Activated CD8-positive, alpha-beta T cell treated with anti-CD3 and anti-CD28 coated beads for 36 hours (primary cell): ENCODE measurements at regions not wholly inside any gene's neighbourhood (a gene's known extent, or its start where the extent isn't known, plus 50 kb on each side); places are given as distances from the start of the nearest gene placed in this dataset.

ENCODE experiments used
- ATAC-seq: fragments of 200-7000 bp; cut with Tn5 transposase; one replicate; pipeline ENCODE4 v1.10.0; 2021; ENCODE audit warnings: mild to moderate bottlenecking, moderate library complexity
- CTCF ChIA-PET: fragments of 350-600 bp; sonication (Branson Sonifier 250); formaldehyde crosslinking; loops from one replicate; lab custom pipeline; 2021; ENCODE audit warnings: antibody characterized with exemption; lab: Charles Lee
- POLR2A ChIA-PET: fragments of 350-600 bp; sonication (Branson Sonifier 250); formaldehyde crosslinking; loops from one replicate; lab custom pipeline; 2021; ENCODE audit warnings: antibody characterized with exemption; lab: Charles Lee
- DNase-seq: peaks from one replicate; pipeline ENCODE4 v3.0.0-alpha.2; 2020
- H3K27ac Mint-ChIP-seq: one replicate; pipeline ENCODE4 v1.8.0; 2021; ENCODE audit warnings: mild to moderate bottlenecking, mixed read lengths
- H3K27me3 Mint-ChIP-seq: one replicate; pipeline ENCODE4 v1.8.0; 2021; ENCODE audit warnings: mixed read lengths
- H3K36me3 Mint-ChIP-seq: one replicate; pipeline ENCODE4 v1.8.0; 2021; ENCODE audit warnings: low read depth, mixed read lengths
- H3K4me1 Mint-ChIP-seq: one replicate; pipeline ENCODE4 v1.8.0; 2021; ENCODE audit warnings: low read depth, mixed read lengths
- H3K4me3 Mint-ChIP-seq: one replicate; pipeline ENCODE4 v1.8.0; 2021; ENCODE audit warnings: mild to moderate bottlenecking, moderate library complexity, mixed read lengths
- H3K9me3 Mint-ChIP-seq: one replicate; pipeline ENCODE4 v1.8.0; 2021; ENCODE audit warnings: mixed read lengths
- intact Hi-C: fragments of 100-400 bp; cut with micrococcal nuclease; formaldehyde crosslinking; loops from one replicate; pipeline ENCODE4 v1.10.0; 2022
- TF ChIP-seq, protein P1 (sequence below): fragments of 200-600 bp; IDR thresholded peaks from one replicate; pipeline ENCODE4 v1.8.0; 2022; ENCODE audit warnings: antibody characterized with exemption, mild to moderate bottlenecking

DNA sequence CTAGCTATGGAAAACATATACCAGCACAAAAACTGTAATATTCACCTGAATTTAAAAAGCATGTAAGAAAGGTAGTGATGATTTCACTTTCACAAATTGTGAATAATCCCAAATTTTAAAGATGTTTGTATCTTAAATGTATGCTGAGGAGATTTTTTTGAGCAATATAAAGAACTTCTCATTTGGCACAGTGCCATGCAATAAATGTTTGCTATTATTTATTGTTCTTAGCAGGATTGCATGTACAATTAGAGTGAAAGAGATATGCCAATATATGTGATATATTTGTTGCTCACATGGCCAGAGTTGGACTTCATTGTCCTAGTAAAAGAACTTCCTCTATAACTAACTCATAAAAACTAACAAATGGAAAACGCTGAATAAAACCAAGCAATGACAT lies 895.1 kb upstream of the KCND2 start:
- no peak for ATAC-seq
- ChIA-PET POLR2A (no interaction called here), CTCF (no interaction called here)
- H3K36me3 Mint-ChIP-seq, result no peaks in the 10 kb centered on the region
- peaks cover 3% of the 10 kb centered on the region for H3K9me3 Mint-ChIP-seq
- intact Hi-C loops, result no loop called here
- H3K4me3 Mint-ChIP-seq, result no peak overlapping the region
- H3K27me3 Mint-ChIP-seq, result no peaks in the 10 kb centered on the region
- TF ChIP-seq, protein P1, sequence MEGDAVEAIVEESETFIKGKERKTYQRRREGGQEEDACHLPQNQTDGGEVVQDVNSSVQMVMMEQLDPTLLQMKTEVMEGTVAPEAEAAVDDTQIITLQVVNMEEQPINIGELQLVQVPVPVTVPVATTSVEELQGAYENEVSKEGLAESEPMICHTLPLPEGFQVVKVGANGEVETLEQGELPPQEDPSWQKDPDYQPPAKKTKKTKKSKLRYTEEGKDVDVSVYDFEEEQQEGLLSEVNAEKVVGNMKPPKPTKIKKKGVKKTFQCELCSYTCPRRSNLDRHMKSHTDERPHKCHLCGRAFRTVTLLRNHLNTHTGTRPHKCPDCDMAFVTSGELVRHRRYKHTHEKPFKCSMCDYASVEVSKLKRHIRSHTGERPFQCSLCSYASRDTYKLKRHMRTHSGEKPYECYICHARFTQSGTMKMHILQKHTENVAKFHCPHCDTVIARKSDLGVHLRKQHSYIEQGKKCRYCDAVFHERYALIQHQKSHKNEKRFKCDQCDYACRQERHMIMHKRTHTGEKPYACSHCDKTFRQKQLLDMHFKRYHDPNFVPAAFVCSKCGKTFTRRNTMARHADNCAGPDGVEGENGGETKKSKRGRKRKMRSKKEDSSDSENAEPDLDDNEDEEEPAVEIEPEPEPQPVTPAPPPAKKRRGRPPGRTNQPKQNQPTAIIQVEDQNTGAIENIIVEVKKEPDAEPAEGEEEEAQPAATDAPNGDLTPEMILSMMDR, result no peak
- H3K4me1 Mint-ChIP-seq, result no peaks in the 10 kb centered on the region
- H3K27ac Mint-ChIP-seq, result no peak overlapping the region
- no peak for DNase-seq

DNA sequence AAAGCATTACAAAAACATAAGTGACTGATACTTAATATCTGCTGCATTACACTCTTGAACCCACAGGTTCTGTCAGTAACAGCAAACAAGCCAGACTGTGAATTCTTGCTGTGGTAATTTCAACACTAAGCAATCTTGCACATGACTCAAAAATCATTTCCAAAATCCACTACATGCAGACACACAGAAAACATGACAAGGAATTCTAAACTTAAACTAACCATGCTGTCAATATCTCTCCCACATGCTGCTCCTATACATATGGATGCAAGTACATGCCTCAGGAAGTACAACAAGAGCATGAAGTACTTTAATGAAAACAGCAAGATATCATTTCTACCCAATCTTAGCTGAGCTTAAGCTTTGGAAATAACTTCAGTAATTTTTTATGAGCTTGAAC lies 890.2 kb upstream of the KCND2 start:
- no peak overlapping the region for H3K4me3 Mint-ChIP-seq
- no peak overlapping the region for H3K27ac Mint-ChIP-seq
- POLR2A ChIA-PET, result no interaction called here
- TF ChIP-seq, protein P1, result no peak
- no peaks in the 10 kb centered on the region for H3K4me1 Mint-ChIP-seq
- intact Hi-C loops, result no loop called here
- H3K9me3 Mint-ChIP-seq, result peaks cover 5% of the 10 kb centered on the region
- H3K27me3 Mint-ChIP-seq, result no peaks in the 10 kb centered on the region
- H3K36me3 Mint-ChIP-seq, result no peaks in the 10 kb centered on the region
- CTCF ChIA-PET, result no interaction called here
- ATAC-seq (no peak), DNase-seq (no peak)

GRCh38 chr7:119395024-119395423 lies 878.0 kb upstream of the KCND2 start:
- intact Hi-C loops, result no loop called here
- Mint-ChIP-seq H3K4me3 (no peak overlapping the region), H3K36me3 (no peaks in the 10 kb centered on the region), H3K27ac (no peak overlapping the region), H3K9me3 (peaks cover 2% of the 10 kb centered on the region), H3K4me1 (no peaks in the 10 kb centered on the region), H3K27me3 (no peaks in the 10 kb centered on the region)
- ChIA-PET POLR2A (no interaction called here), CTCF (no interaction called here)
- DNase-seq (no peak), ATAC-seq (no peak)
- TF ChIP-seq, protein P1, result no peak

DNA sequence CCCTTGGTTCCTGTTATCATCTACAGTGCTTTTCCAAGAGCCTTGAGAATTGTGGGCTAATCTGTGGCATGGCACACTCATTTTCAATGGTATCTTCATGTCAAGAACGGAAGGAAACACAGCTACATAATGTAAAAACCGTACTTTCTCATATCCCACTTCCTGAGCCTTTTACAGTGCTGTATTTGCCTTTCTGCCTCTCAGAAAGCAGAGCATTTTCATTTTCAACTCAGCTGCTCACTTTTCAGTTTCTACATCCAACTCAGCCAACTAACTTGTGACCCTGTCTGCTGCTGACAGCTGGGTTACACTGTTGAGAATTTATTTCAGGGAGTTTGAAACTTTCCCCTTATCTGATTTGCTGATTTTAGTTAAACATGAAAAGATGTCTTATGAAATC lies 875.8 kb upstream of the KCND2 start:
- DNase-seq (no peak), ATAC-seq (no peak)
- Mint-ChIP-seq H3K27ac (no peak overlapping the region), H3K9me3 (peaks cover 3% of the 10 kb centered on the region), H3K4me3 (no peak overlapping the region), H3K36me3 (no peaks in the 10 kb centered on the region), H3K27me3 (no peaks in the 10 kb centered on the region), H3K4me1 (no peaks in the 10 kb centered on the region)
- ChIA-PET CTCF (no interaction called here), POLR2A (no interaction called here)
- TF ChIP-seq, protein P1, result no peak
- intact Hi-C loops, result no loop called here

- ChIA-PET CTCF (no interaction called here), POLR2A (no interaction called here)
- Mint-ChIP-seq H3K27me3 (no peaks in the 10 kb centered on the region), H3K36me3 (no peaks in the 10 kb centered on the region), H3K4me1 (no peaks in the 10 kb centered on the region), H3K9me3 (peaks cover 8% of the 10 kb centered on the region), H3K27ac (no peak overlapping the region), H3K4me3 (no peak overlapping the region)
- DNase-seq (no peak), ATAC-seq (no peak)
- intact Hi-C loops, result no loop called here
- TF ChIP-seq, protein P1, result no peak
Observed at GRCh38 chr7:119408596-119408995, 864.4 kb upstream of the KCND2 start.
